ENCODE measurements at regions not wholly inside any gene's neighbourhood (a gene's known extent, or its start where the extent isn't known, plus 50 kb on each side); places are given as distances from the start of the nearest gene placed in this dataset.
A peak's percentile ranks its signal among the peaks of the same experiment; 100 is the strongest.
"Not testable (repeated sequence)": the region's sequence is repeated elsewhere in the genome, so short reads cannot be mapped to it uniquely, and the experiment has no call there.

DNA sequence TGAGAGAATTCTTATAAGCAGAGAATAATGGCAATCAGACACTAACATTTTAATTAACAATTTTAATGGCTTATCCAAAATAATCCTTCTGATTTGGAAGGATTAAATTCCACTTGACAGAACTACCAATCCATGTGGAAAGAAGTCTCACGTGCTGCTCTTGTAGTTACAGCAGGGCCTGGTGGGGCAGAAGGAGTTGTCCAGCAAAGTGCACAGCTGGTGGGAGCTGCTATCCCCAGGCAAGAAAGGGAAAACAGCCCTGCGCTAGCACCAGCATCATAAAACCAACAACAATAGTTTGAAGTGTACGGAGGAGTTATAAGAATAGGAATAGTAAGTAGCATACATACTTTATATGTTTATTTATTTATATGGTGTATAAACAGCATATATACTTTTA lies 127.4 kb upstream of the TRIM2 start:
- no peak for DNase-seq

DNA sequence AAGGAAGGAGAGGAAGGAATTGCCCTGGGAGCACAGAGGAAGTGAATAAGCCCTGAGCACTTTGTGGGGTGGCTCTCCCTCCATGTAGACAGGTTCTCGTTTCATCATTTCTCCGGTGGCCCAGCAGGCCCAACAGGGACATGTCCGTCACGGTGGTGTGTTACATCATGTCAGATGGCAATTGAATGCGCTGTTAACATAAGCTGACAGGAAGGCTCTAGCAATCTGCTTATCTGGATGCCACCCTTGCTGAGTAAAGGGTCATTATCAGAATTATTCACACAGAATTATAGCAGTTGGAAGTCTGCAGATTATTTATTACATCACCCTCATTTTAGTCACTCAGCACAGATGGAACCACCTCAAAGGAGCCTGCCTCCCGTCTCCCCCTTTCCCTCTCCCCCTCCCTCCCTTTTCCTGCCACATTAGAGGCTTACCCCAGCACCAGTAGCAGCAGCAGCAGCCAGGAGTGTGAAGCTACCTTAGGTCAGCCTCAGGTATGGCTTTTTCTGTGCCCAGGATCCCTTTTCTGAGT lies 124.3 kb upstream of the TRIM2 start:
- no peak for DNase-seq

- no peak for DNase-seq
Measured at GRCh38 chr4:153081006-153081580, 123.2 kb upstream of the TRIM2 start.

GRCh38 chr4:153081693-153082092 lies 122.5 kb upstream of the TRIM2 start:
- no peak for DNase-seq

GRCh38 chr4:153082322-153083301 lies 121.6 kb upstream of the TRIM2 start:
- no peak for DNase-seq

- peak; percentile 58 for DNase-seq
Measured at GRCh38 chr4:153083447-153083947, 120.7 kb upstream of the TRIM2 start.

DNA sequence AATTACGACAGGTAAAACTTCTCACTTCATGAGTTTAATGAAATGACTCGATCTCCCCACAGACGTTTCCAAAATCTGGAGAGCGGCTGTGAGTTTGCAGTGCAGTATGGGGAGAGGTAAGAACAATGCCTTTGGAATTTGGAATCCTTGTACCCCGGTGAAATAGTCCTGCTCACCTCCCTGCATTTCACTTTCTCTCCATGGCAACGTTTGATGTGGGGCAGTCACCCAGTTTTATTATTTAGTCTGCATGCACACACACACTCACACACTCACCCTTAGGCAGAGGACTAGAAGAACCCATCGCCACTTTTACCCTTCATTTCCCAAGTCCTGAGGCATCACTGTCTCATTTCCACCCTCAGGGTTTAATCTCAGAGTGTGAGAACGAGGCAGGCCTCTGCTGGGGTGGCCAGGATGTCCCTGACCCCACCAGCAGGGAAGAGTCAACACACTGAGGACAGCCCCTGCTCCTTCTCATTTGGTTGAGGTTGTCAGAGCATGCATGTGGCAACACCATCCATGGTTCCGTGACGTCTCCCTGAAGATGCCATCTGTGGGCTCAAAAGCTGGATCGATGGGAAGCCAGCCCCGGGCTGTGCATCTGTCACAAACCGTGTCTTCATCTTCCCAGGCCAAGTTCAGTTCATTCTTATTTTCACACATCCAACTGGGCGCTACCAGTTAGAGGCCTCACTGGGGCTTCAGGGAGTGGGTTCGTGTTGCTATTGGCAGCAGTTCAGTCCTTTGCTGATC lies 119.8 kb upstream of the TRIM2 start:
- no peak for DNase-seq

- DNase-seq = peak; percentile 81
Measured at GRCh38 chr4:153084980-153085630, 119.1 kb upstream of the TRIM2 start.

DNA sequence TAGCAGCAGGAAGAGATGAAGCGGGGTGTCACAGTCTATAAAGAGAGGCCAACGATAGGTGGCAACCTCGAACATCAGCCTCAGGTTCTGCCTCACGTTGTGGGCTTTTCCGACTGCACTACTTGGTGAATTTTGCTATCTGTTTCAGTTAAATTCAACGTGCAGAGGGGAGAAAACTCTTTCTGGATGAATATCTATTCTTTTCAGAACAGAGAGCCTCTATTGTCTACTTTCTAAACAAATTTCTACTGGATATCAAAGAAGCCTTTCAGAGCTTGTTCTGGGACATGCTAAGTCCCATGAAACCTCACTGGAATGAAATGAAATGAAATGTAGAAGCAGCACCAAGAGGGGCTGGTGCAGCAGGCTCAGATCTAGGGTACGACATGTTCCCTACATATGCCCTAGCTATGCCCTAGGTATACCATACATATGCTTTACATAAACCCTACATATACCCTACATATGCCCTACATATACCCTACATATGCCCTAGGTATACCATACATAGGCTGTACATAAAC lies 116.5 kb upstream of the TRIM2 start:
- no peak for DNase-seq

GRCh38 chr4:153089742-153090141 lies 114.5 kb upstream of the TRIM2 start:
- DNase-seq = no peak

DNA sequence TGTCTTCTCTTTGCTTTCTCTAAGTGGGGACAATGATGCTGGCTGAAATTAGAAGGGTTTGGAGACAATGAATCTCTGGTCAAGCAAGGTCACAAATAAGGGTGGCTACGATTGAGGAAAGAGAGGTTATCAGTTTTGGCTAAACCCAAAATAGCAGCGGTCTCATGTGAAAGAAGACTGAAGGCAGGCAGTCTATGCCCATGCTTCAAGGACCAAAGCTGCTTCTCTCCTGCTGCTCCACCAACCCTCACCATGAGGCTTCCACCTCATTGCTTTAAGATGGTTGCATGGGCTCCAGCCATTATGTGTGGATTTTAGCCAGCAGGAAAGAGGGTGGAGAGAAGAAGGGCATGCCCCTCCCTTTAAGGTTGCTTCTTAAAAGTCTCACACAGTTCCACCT lies 114.1 kb upstream of the TRIM2 start:
- no peak for DNase-seq

GRCh38 chr4:153090670-153091385 lies 113.4 kb upstream of the TRIM2 start:
- DNase-seq = no peak

GRCh38 chr4:153093396-153093795 lies 110.8 kb upstream of the TRIM2 start:
- no peak for DNase-seq

GRCh38 chr4:153093802-153094201 lies 110.4 kb upstream of the TRIM2 start:
- DNase-seq = no peak

- no peak for DNase-seq
Measured at GRCh38 chr4:153094435-153094834, 109.8 kb upstream of the TRIM2 start.

DNA sequence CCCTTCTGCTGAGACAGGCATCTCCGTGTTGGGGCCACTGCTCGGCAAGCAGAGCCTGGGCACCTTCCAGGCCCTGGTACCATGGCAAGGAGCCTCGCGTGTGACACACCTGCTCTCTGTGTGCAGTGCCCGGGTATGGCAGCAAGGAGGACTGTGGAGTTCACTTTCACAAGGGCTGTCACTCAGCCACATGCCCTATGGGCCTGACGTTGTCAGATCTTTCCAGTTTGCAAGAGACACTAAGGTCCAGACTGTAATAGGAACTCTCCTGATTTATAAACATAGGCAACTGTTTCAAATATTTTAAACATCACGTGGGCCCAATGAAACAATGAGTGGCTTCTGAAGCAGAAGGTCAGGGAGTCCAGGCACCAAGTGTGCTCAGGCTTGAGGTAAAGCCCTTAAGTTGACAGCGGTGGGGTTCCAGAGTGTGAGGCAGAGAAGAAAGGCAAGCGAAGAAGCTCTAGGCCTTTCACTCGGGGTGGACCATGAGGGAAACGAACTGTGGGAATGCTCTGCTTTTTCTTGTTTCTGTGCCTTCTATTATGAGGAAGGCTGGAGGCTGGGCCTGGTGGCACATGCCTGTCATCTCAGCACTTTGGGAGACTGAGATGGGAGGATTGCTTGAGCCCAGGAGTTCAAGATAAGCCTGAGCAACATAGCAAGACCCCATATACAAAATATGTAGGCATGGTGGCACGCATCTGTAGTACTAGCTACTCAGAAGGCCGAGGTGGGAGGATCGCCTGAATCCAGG lies 108.6 kb upstream of the TRIM2 start:
- no peak for DNase-seq

DNA sequence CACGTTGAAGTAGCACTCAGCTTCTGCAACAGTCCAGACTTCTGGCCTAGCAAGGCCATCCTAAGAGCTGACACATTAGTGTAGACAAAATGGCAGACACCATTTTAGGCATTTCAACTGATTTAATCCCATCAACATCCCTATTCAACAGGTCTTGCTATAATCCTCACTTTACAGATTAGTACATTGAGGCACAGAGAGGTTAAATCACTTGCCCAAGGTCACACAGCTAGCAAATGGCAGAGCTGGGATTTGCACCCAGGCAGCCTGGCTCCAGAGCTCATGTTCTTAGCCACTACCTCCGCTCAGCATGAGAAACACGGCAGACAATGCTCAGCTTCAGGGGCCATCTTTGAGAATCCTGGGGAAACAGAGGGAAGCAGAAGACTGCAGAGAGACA lies 107.9 kb upstream of the TRIM2 start:
- DNase-seq = no peak

DNA sequence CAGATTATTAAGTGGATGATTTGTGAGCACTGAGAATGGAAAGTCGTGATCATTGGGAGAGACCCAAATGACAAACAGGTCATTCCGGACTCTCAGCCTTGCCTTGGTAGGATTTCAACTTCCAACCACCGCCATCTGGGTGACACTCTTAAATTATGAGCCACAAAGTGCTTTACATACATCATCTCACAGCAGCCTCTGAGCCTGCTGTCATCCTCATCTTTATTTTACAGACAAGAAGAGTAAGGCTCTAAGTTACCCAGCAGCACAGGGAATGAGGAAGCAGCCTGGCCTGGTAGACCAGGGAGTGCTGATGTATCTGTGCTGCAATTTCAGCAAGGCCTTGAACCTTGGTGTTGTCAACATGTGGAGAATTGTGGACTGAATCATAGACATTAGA lies 105.8 kb upstream of the TRIM2 start:
- no peak for DNase-seq

GRCh38 chr4:153099391-153100140 lies 104.7 kb upstream of the TRIM2 start:
- no peak for DNase-seq

GRCh38 chr4:153106736-153107135 lies 97.5 kb upstream of the TRIM2 start:
- not testable (repeated sequence) for DNase-seq
